ENCODE measurements at regions not wholly inside any gene's neighbourhood (a gene's known extent, or its start where the extent isn't known, plus 50 kb on each side); places are given as distances from the start of the nearest gene placed in this dataset.
A peak's percentile ranks its signal among the peaks of the same experiment; 100 is the strongest.

GRCh38 chr5:93674866-93675459 is 66.4 kb downstream of the POU5F2 start:
- dilution Hi-C loops (cut with HindIII; ENCODE audit: low sequenced_read_pairs, unreplicated experiment) = no loop called here
- H3K14ac ChIP-seq (replicated peaks; ENCODE audit: low read depth, low read length) = no peak overlapping the region
- no peak overlapping the region for H2AFZ ChIP-seq (replicated peaks; ENCODE audit: low read length, poor library complexity)
- no peak overlapping the region for H3K56ac ChIP-seq (ENCODE audit: extremely low read depth, insufficient read depth, low read length)
- intact Hi-C loops (cut with micrococcal nuclease) = loop anchor here (5.0 kb wide), 1 partner anchor 53 kb away; no protein-coding TSS in a partner anchor
- no peak overlapping the region for H2BK20ac ChIP-seq (ENCODE audit: low read depth, low read length)
- in situ Hi-C loops (cut with MboI; ENCODE audit: low sequenced_read_pairs) = no loop called here
- DNase-seq (no peak), ATAC-seq (ENCODE audit: low read depth) (no peak)
- no peak overlapping the region for H3K23ac ChIP-seq (ENCODE audit: low read depth, low read length)
- peak overlapping the region; percentile 35; the same call in 1 of the 2 replicates for H3K4me2 ChIP-seq (ENCODE audit: low read depth, low read length)
- BruUV-seq (replicated peaks) = no TSS peak
- no peak overlapping the region for H4K8ac ChIP-seq (ENCODE audit: low read depth in 2 of 2, low read length in 2 of 2)
- H2BK5ac ChIP-seq (ENCODE audit: low read depth, low read length, poor library complexity, severe bottlenecking) = no peak overlapping the region
- H3K4me1 ChIP-seq (ENCODE audit: control insufficient read depth, insufficient read depth, low read length) = peaks cover 10% of the 10 kb centered on the region
- H3K79me1 ChIP-seq (ENCODE audit: low read depth in 1 of 2, low read length in 2 of 2) = no peaks in the 10 kb centered on the region; a peak in 1 of 4 replicates
- no peak overlapping the region for H3K9ac ChIP-seq (ENCODE audit: low read depth, low read length)
- no peak overlapping the region for H4K91ac ChIP-seq (ENCODE audit: insufficient read depth, low read depth, low read length)
- WGBS, 2 experiments (ENCODE audit: extremely low coverage in 2 of 2, insufficient read length in 1 of 2) = no CpG with 5 or more reads among the region's 1 CpG
- H3K36me3 ChIP-seq (ENCODE audit: control insufficient read depth, insufficient read depth, low read length) = no peaks in the 10 kb centered on the region
- peaks cover 3% of the 10 kb centered on the region; the same call in 1 of the 2 replicates for H4K20me1 ChIP-seq (ENCODE audit: insufficient read depth, low read length)
- CTCF ChIA-PET = interaction anchor here (1.3 kb wide), 1 partner anchor 54 kb away, joined by 3 read pairs; no protein-coding TSS in a partner anchor
- no peak overlapping the region for H3K27ac ChIP-seq (ENCODE audit: insufficient read depth, low read length)
- no peak overlapping the region for H2BK15ac ChIP-seq (ENCODE audit: low read depth, low read length)
- no peak overlapping the region for H4K5ac ChIP-seq (ENCODE audit: low read depth, low read length)
- POLR2A ChIA-PET (ENCODE audit: unreplicated experiment) = no interaction called here
- no peak overlapping the region for H3K18ac ChIP-seq (ENCODE audit: low read depth, low read length)
- peaks cover 2% of the 10 kb centered on the region; the same call in 1 of the 2 replicates for H3K9me1 ChIP-seq (ENCODE audit: insufficient read depth, low read length)
- H3K27me3 ChIP-seq (ENCODE audit: control insufficient read depth, insufficient read depth, low read length) = no peaks in the 10 kb centered on the region
- TF ChIP-seq CEBPB (IDR thresholded peaks at IDR 0.05; ENCODE audit: low read depth, low read length) = no peak
- no peak for TF ChIP-seq MAFK (IDR thresholded peaks at IDR 0.05; ENCODE audit: low read depth, low read length)
- TF ChIP-seq CTCF (conservative IDR thresholded peaks at IDR 0.05; ENCODE audit: low read depth, low read length) = no peak
- no peak for TF ChIP-seq RAD21 (IDR thresholded peaks at IDR 0.05; ENCODE audit: low read length)
- no peak for TF ChIP-seq MXI1 (IDR thresholded peaks at IDR 0.05; ENCODE audit: borderline replicate concordance, low read depth, low read length)
- no peak for TF ChIP-seq SMC3 (IDR thresholded peaks at IDR 0.05; ENCODE audit: low read depth, low read length)
- TF ChIP-seq BHLHE40 (IDR thresholded peaks at IDR 0.05; ENCODE audit: low read depth, low read length) = no peak
- no peak for TF ChIP-seq NFE2L2 (IDR thresholded peaks at IDR 0.05; ENCODE audit: low read depth, low read length)
- no peak for TF ChIP-seq USF2 (IDR thresholded peaks at IDR 0.05; ENCODE audit: low read depth, low read length)
- TF ChIP-seq RCOR1 (IDR thresholded peaks at IDR 0.05; ENCODE audit: insufficient replicate concordance, low read length) = no peak
- TF ChIP-seq ELK1 (IDR thresholded peaks at IDR 0.05; ENCODE audit: borderline replicate concordance, low read depth, low read length) = no peak
- no peak for TF ChIP-seq POLR2A (IDR thresholded peaks at IDR 0.05; ENCODE audit: low read depth, low read length)
- no peak for TF ChIP-seq RFX5 (IDR thresholded peaks at IDR 0.05; ENCODE audit: low read depth, low read length)
- TF ChIP-seq MAZ (IDR thresholded peaks at IDR 0.05; ENCODE audit: borderline replicate concordance, low read depth, low read length) = no peak
- no peak for TF ChIP-seq FOS (IDR thresholded peaks at IDR 0.05; ENCODE audit: low read depth, low read length)
- TF ChIP-seq CHD1 (IDR thresholded peaks at IDR 0.05; ENCODE audit: low read depth, low read length) = no peak
- H3K4ac ChIP-seq (ENCODE audit: low read depth, low read length) = no peak overlapping the region
- H3K4me3 ChIP-seq (ENCODE audit: insufficient read depth, low read depth, low read length) = no peak overlapping the region
- H2AK5ac ChIP-seq (ENCODE audit: low read depth, low read length) = no peak overlapping the region
- H2BK120ac ChIP-seq (ENCODE audit: low read depth, low read length) = no peak overlapping the region
- H3K9me3 ChIP-seq (ENCODE audit: control insufficient read depth, insufficient read depth, low read length) = no peaks in the 10 kb centered on the region
- no peak overlapping the region for H2AK9ac ChIP-seq (replicated peaks; ENCODE audit: low read depth, low read length, poor library complexity)
